ENCODE measurements at regions not wholly inside any gene's neighbourhood (a gene's known extent, or its start where the extent isn't known, plus 50 kb on each side); places are given as distances from the start of the nearest gene placed in this dataset.

DNA sequence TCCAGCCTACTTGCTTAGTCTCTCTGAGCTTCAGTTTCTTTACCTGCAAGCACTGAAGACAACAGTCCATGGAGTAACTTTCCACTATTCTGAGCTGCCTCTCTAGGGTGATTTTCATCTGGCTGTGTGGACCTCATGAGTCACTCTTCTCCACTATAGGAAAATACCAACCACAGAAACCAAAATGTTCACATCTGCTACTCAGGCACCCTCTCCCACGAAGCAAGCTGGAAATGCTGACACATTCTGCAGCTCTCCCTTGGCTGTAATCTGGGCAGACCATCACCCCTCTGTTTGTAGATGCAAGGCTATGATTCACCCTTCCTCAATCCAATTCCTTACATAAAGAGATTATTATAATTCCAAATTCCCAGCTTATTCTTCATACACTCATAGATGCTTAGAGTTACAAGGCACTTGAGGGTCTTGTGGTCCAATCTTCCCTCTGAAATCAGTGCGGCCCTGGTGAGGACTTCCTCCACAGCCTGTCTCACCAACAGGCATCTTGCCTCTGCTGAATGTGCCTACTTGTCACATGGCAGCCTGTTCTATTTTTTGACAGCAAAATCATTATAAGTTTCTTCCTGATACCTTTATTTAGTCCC is 97.0 kb upstream of the LNX1 start:
- peak; percentile 99 for DNase-seq (ENCODE audit: low read depth)

DNA sequence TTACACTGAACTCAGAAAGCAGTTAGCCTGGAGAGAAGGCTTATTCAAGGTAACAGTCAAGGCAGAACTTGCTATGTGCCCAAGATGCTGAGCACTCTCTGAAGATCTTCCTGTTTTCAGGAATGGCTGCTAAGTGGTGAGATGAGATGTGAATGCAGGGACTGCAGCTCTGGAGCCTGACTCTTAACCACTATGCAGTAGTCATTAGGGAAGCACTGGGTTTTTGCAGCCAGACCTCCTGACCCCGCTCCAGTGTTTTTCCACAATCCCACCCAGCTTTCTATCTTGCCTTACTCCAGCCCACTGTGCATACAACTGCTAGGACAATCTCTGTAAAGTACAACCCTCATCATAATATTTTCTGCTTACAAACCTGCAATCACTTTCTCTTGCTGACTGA is 95.2 kb upstream of the LNX1 start:
- DNase-seq (ENCODE audit: low read depth): no peak

DNA sequence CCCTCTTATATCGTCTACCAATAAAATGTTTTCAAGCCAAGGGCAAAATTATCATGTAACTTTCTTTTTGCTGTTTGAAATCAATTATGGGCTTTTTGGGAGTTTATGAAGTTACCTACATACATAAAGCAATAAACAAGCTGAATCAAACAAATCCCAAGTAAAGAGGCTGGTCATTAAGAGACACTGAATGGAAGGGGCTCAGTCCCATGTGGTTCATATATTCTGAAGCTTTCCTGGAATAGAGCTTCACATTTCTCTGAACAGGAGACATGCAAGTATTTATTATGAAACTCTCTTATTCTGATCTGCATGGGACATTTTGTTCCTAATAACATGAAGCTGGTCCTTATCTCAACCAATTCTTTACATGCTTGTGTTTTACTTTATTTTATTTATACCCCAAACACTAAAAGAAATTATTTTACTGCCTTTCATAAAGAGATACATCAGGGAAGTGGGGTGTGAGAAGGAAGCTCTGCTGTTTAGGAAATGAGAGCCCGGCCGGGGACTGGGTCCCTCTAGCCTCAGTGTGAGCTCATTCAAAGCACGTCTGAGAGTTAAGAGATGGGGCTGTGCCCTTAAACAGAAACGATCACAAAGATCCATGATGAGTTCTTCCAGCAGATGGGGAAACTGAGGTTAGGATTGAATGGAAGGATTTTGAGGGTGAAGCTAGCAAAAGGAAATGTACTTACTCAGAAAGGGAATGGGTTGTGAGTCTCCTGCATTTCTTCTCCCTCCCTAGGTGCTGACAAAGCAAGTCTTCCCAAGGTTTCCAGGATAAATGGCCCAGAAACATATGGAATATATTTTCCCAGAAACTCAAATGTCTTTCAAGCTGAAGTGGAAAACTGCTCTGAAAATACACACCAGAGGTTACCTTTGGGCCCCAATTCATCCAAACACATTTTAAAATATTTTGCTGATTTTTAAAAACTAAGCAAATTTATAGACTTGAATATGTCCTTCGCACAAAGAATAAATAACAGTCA is 93.1 kb upstream of the LNX1 start:
- DNase-seq (ENCODE audit: low read depth): no peak

DNA sequence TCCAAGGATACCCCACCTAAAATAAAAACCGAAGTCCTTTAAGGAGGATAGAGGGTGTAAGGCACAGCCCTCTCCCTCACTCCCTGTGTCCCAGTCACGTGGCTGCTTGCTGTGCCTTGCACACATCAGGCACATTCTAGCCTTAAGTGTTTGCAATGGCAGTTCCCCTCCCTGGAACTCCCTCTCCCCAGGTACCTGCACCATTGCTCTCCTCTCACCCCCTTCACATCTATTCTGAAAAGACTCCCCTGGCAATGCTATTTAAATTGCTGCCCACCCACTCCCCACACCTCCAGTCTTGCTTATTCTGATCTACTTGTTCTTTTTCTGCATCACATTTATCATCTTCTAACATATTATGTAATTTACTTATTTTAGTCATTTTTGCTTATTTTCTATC is 91.6 kb upstream of the LNX1 start:
- no peak for DNase-seq (ENCODE audit: low read depth)

DNA sequence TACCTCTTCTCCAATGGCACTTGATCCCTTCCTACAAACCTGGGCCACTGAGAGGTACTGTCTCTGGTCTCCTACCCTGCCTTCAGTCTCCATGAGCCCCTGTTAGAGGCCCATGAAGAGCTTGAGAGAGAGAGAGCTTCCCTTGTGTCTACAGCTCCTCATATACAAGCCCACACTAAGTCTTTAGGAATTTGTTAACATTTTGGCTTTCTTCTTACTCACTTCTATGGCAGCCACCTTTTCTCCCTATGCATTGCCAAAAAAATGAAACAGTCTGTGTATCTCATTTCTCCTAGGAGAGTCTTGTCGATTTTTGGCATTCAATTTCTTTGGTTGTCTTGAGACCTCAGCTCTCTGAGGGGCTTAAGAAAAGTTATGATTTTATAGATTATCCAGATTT is 90.9 kb upstream of the LNX1 start:
- DNase-seq (ENCODE audit: low read depth): peak; percentile 35

DNA sequence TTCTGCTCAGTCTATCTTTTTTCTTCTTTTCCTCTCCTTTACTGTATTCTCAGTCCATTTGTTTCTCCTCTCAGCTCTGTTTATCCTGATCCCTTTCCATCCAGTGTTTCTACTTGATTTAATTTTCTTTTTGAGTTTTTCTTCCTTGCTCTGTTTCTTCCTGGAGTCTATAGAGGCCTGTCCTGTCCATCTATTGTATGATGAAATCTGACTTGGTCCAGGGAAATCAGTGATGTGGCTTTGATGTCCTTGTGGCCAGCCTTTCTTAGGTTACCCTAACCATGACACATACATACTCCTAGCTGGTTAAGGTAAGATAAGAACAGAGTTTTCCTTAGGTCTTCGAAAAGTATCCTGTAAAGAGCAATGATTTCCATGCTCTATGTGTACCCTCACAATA is 89.3 kb upstream of the LNX1 start:
- DNase-seq (ENCODE audit: low read depth): no peak

- no peak for DNase-seq (ENCODE audit: low read depth)
Measured at GRCh38 chr4:53680168-53680567, 88.9 kb upstream of the LNX1 start.

- DNase-seq (ENCODE audit: low read depth): no peak
Measured at GRCh38 chr4:53676402-53676871, 85.2 kb upstream of the LNX1 start.

GRCh38 chr4:53674903-53675302 is 83.6 kb upstream of the LNX1 start:
- no peak for DNase-seq (ENCODE audit: low read depth)

- DNase-seq (ENCODE audit: low read depth): no peak
Measured at GRCh38 chr4:53672873-53673272, 81.6 kb upstream of the LNX1 start.

DNA sequence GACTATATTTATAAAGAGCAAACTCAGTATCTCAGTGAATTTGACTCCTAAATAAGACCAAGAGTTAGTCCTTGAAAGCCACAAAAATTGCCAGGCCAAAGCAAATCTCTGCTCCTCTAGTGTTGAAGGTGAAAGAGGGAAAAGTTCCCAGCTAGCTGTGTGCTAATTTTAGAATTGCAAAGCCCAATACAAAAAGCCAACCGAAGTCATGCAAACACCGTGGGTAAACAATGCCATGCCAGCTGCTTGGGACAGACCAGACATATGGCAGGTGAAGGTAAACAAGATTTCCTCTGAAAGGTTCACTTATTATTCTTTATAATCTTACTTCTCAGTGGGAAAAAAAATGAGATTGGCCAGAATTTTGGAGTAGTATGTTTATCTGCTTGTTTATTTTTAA is 80.5 kb upstream of the LNX1 start:
- DNase-seq (ENCODE audit: low read depth): no peak

- DNase-seq (ENCODE audit: low read depth): no peak
Measured at GRCh38 chr4:53659737-53660136, 68.5 kb upstream of the LNX1 start.

GRCh38 chr4:53659112-53659511 is 67.8 kb upstream of the LNX1 start:
- no peak for DNase-seq (ENCODE audit: low read depth)

DNA sequence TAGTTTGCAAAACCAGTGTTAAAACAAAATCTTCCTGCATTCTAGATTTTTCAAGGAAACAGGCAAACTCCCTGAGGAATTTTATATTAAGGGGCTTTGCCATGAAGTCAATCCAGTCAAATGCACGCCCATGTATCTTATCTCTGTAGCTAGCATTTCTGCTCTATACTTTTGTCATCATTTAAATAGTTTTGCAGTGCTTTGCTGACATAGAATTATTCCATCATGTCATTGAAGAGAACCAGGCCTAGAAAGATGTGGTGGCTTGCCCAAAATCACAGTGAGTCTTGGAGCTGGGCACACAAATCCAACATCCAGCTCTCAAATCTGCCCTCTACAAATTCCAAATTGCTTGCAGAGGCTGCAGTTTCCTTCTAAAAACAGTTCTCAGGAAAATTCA is 66.7 kb upstream of the LNX1 start:
- DNase-seq (ENCODE audit: low read depth): no peak

GRCh38 chr4:53656421-53656981 is 65.2 kb upstream of the LNX1 start:
- DNase-seq (ENCODE audit: low read depth): peak; percentile 84

DNA sequence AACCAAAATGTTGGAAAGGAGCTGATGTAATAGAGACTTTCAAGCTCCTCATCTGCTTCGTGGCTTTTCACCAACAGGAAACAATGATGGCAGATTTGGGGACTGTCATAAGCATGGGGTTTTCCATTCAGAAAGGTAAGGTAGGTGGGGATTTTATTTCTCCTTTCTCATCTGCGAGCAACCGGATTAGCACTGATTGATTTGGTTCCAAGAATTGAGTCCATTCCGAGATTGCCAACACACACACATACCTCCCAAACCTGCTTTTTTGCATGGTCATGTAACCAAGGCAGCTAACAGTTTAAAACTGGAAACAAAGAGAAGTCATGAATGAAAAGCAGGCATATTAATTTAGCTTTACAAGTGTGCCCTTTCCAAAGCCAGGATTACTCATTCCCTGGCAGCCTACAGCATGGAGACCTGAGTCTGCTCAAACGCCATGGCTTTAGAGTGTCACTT is 63.0 kb upstream of the LNX1 start:
- peak; percentile 76 for DNase-seq (ENCODE audit: low read depth)

GRCh38 chr4:53653484-53654053 is 62.3 kb upstream of the LNX1 start:
- DNase-seq (ENCODE audit: low read depth): no peak

DNA sequence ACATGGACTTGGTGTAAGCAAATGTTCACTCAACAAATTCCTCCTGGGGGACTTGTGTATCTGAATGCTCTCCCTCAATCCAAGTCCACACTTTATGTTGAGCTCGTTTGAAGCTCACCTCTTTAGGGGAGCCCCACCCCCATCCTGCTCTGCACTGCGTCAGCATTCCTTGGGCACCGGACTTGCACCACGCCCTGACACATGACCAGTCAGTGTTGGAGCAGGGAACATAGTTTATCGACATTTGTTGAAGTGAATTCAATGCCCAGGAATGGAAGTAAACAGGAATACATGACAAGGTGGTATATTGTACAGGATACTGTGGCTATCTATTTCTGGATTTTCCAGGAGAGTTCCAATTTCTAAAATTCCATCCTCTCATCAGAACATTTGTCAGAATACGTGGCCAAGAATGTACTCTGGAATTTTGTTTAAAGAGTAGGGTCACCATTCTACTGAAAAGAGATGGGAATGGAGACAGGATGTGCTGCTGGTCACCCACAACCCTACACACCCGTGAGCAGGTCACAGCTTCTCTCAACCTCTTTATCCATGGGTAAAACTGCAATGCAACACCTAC is 60.0 kb upstream of the LNX1 start:
- DNase-seq (ENCODE audit: low read depth): no peak

DNA sequence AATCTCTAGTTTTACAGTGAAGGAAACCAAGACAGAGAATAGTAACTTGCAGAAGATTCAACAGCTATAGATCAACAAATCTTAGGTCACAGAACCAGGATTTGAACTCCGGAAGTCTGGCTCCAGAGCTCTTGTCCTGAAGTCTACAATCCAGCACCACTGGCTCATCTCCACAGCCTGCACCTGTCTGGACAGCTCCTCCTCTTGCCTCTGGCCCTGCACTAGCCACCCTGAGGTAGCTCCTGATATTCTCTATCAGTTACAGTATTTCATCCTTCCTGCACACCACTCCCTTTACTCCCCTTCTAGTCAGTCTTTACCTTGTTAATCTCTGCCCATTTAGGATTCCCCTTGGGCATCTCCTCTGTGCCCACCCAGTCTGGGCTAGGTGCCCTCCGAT is 58.1 kb upstream of the LNX1 start:
- no peak for DNase-seq (ENCODE audit: low read depth)

DNA sequence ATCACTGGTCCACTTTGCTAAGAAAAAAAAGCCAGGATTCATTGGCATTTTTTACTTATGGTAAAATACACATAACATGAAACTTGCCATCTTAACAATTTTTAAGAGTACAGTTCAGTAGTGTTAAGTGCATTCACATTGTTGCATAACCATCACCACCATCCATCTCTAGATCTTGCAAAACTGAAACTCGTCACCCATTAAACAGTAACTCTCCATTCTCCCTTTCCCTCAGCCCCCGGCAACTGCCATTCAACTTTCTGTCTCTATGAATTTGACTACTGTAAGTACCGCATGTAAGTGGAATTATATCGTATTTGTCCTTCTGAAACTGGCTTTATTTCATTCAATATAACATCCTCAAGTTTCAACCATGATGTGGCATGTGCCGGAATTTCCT is 56.3 kb upstream of the LNX1 start:
- no peak for DNase-seq (ENCODE audit: low read depth)

- no peak for DNase-seq (ENCODE audit: low read depth)
Measured at GRCh38 chr4:53646795-53647194, 55.5 kb upstream of the LNX1 start.

GRCh38 chr4:53645108-53645507 is 53.8 kb upstream of the LNX1 start:
- DNase-seq (ENCODE audit: low read depth): no peak

All from stromal cell of bone marrow (primary cell).